GM12872 (cell line): ENCODE measurements at regions not wholly inside any gene's neighbourhood (a gene's known extent, or its start where the extent isn't known, plus 50 kb on each side); places are given as distances from the start of the nearest gene placed in this dataset.

Experiments used
- CTCF ChIP-seq: IDR thresholded peaks from 3 replicates; pipeline ENCODE4 v1.5.1; 2011; ENCODE audit warnings: low read depth, mild to moderate bottlenecking, low read length, moderate library complexity; ENCODE audit not compliant: insufficient read depth

- no peak for TF ChIP-seq CTCF
These were observed 202.3 kb upstream of the KLF6 start for GRCh38 chr10:3987143-3987974.

GRCh38 chr10:3986493-3987142, 201.6 kb upstream of the KLF6 start:
- no peak for TF ChIP-seq CTCF

- TF ChIP-seq CTCF = no peak
These were observed 197.9 kb upstream of the KLF6 start for GRCh38 chr10:3982746-3983442.

- no peak for TF ChIP-seq CTCF
These were observed 196.3 kb upstream of the KLF6 start for GRCh38 chr10:3981300-3981699.

GRCh38 chr10:3980660-3981059, 195.7 kb upstream of the KLF6 start:
- TF ChIP-seq CTCF = no peak

GRCh38 chr10:3980144-3980543, 195.1 kb upstream of the KLF6 start:
- TF ChIP-seq CTCF = no peak

GRCh38 chr10:3978761-3979160, 193.8 kb upstream of the KLF6 start:
- no peak for TF ChIP-seq CTCF
